Ishikawa (cell line): ENCODE measurements at regions not wholly inside any gene's neighbourhood (a gene's known extent, or its start where the extent isn't known, plus 50 kb on each side); places are given as distances from the start of the nearest gene placed in this dataset.

Source experiments
- CEBPB ChIP-seq: IDR thresholded peaks from 2 replicates; pipeline ENCODE4 v1.6.1; 2012
- CREB1 ChIP-seq: IDR thresholded peaks from 2 replicates; pipeline ENCODE4 v1.6.1; 2012; ENCODE audit warnings: low read depth
- EP300 ChIP-seq: IDR thresholded peaks from 2 replicates; pipeline ENCODE4 v1.6.1; 2012; ENCODE audit warnings: borderline replicate concordance
- NFIC ChIP-seq: IDR thresholded peaks from 2 replicates; pipeline ENCODE4 v1.6.1; 2012
- RAD21 ChIP-seq: IDR thresholded peaks from 2 replicates; pipeline ENCODE4 v1.6.1; 2012; ENCODE audit warnings: low read depth
- REST ChIP-seq: IDR thresholded peaks from 2 replicates; pipeline ENCODE4 v1.6.1; 2012; ENCODE audit warnings: low read depth, mild to moderate bottlenecking
- USF1 ChIP-seq: IDR thresholded peaks from 2 replicates; pipeline ENCODE4 v1.6.1; 2012
- YY1 ChIP-seq: IDR thresholded peaks from 2 replicates; pipeline ENCODE4 v1.6.1; 2012; ENCODE audit warnings: low read depth
- ZBTB7A ChIP-seq: IDR thresholded peaks from 2 replicates; pipeline ENCODE4 v1.6.1; 2012; ENCODE audit warnings: low read depth
- TF ChIP-seq, protein P1 (sequence below): IDR thresholded peaks from 2 replicates; pipeline ENCODE4 v1.6.1; 2012

GRCh38 chr18:55779691-55780585, 191.9 kb upstream of the TCF4 start:
- TF ChIP-seq YY1 (no peak), CEBPB (no peak), RAD21 (no peak), NFIC (no peak), ZBTB7A (no peak), USF1 (no peak), REST (no peak), EP300 (no peak), CREB1 (no peak)
- TF ChIP-seq, protein P1, sequence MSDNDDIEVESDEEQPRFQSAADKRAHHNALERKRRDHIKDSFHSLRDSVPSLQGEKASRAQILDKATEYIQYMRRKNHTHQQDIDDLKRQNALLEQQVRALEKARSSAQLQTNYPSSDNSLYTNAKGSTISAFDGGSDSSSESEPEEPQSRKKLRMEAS: no peak
